GM18519 (cell line): ENCODE measurements at regions not wholly inside any gene's neighbourhood (a gene's known extent, or its start where the extent isn't known, plus 50 kb on each side); places are given as distances from the start of the nearest gene placed in this dataset.

Source experiments
- ATAC-seq: cut with Tn5 transposase; IDR thresholded peaks from one replicate; pipeline ENCODE4 v1.9.1; 2021; ENCODE audit warnings: mild to moderate bottlenecking, moderate library complexity; ENCODE audit not compliant: unreplicated experiment, low FRiP score

- ATAC-seq = no peak
Measured at GRCh38 chr2:136377423-136378382, 259.8 kb upstream of the CXCR4 start.

- no peak for ATAC-seq
Measured at GRCh38 chr2:136376798-136377211, 258.9 kb upstream of the CXCR4 start.

- ATAC-seq = no peak
Measured at GRCh38 chr2:136376211-136376610, 258.3 kb upstream of the CXCR4 start.

- peak; percentile 48 for ATAC-seq
Measured at GRCh38 chr2:136375017-136375901, 257.3 kb upstream of the CXCR4 start.

- no peak for ATAC-seq
Measured at GRCh38 chr2:136373841-136374240, 255.9 kb upstream of the CXCR4 start.

GRCh38 chr2:136373029-136373428 is 255.1 kb upstream of the CXCR4 start:
- no peak for ATAC-seq

GRCh38 chr2:136363900-136364299 is 246.0 kb upstream of the CXCR4 start:
- no peak for ATAC-seq

- no peak for ATAC-seq
Measured at GRCh38 chr2:136363470-136363869, 245.5 kb upstream of the CXCR4 start.

- peak; percentile 97 for ATAC-seq
Measured at GRCh38 chr2:136362676-136363390, 244.9 kb upstream of the CXCR4 start.

- no peak for ATAC-seq
Measured at GRCh38 chr2:136361521-136361920, 243.6 kb upstream of the CXCR4 start.

GRCh38 chr2:136360790-136361189 is 242.8 kb upstream of the CXCR4 start:
- ATAC-seq = no peak

- ATAC-seq = no peak
Measured at GRCh38 chr2:136359121-136359965, 241.4 kb upstream of the CXCR4 start.

GRCh38 chr2:136358576-136358975 is 240.6 kb upstream of the CXCR4 start:
- ATAC-seq = no peak

- no peak for ATAC-seq
Measured at GRCh38 chr2:136357007-136357380, 239.0 kb upstream of the CXCR4 start.

- no peak for ATAC-seq
Measured at GRCh38 chr2:136356125-136357006, 238.4 kb upstream of the CXCR4 start.

GRCh38 chr2:136351684-136352083 is 233.7 kb upstream of the CXCR4 start:
- no peak for ATAC-seq

- no peak for ATAC-seq
Measured at GRCh38 chr2:136347981-136348380, 230.0 kb upstream of the CXCR4 start.

- no peak for ATAC-seq
Measured at GRCh38 chr2:136344339-136344738, 226.4 kb upstream of the CXCR4 start.

GRCh38 chr2:136342138-136342537 is 224.2 kb upstream of the CXCR4 start:
- no peak for ATAC-seq
